ENCODE measurements at regions not wholly inside any gene's neighbourhood (a gene's known extent, or its start where the extent isn't known, plus 50 kb on each side); places are given as distances from the start of the nearest gene placed in this dataset.

GRCh38 chr15:60118146-60118545 lies 114.0 kb downstream of the FOXB1 start:
- TF ChIP-seq CTCF (IDR thresholded peaks at IDR 0.05; ENCODE audit: borderline replicate concordance, extremely low read depth, low read length, poor library complexity, severe bottlenecking): no peak
- no peak for TF ChIP-seq EZH2 (IDR thresholded peaks at IDR 0.05; ENCODE audit: borderline replicate concordance, low read depth, low read length, severe bottlenecking)
